GM23338 (cell line): ENCODE measurements at regions not wholly inside any gene's neighbourhood (a gene's known extent, or its start where the extent isn't known, plus 50 kb on each side); places are given as distances from the start of the nearest gene placed in this dataset.

Experiments used
- ATAC-seq: fragments of 200-7000 bp; cut with Tn5 transposase; 3 replicates; pipeline ENCODE4 v1.9.1; 2020
- DNase-seq: peaks from one replicate; pipeline ENCODE4 v3.0.0-alpha.2; 2015; ENCODE audit warnings: low spot score
- H2AFZ ChIP-seq: fragments of 200-600 bp; sonication (generic); 2 replicates; pipeline ENCODE4 v1.8.0; 2016; ENCODE audit warnings: antibody characterized with exemption, mild to moderate bottlenecking, moderate library complexity
- H3F3A ChIP-seq: fragments of 200-600 bp; sonication (generic); replicated peaks from 2 replicates; pipeline ENCODE4 v1.8.0; 2017; ENCODE audit warnings: antibody characterized with exemption, mixed run types, low read depth
- H3K27ac ChIP-seq: fragments of 200-600 bp; sonication (generic); 2 replicates; pipeline ENCODE4 v1.6.1; 2016; ENCODE audit warnings: low read depth
- H3K27me3 ChIP-seq: fragments of 200-600 bp; sonication (generic); 2 replicates; pipeline ENCODE4 v1.8.0; 2016; ENCODE audit warnings: mild to moderate bottlenecking, mixed run types, moderate library complexity; ENCODE audit not compliant: insufficient read depth
- H3K36me3 ChIP-seq: fragments of 200-600 bp; sonication (generic); 2 replicates; pipeline ENCODE4 v1.8.0; 2016; ENCODE audit warnings: mild to moderate bottlenecking; ENCODE audit not compliant: insufficient read depth
- H3K4me1 ChIP-seq: fragments of 200-600 bp; sonication (generic); 2 replicates; pipeline ENCODE4 v1.8.0; 2016; ENCODE audit warnings: mild to moderate bottlenecking, moderate library complexity; ENCODE audit not compliant: insufficient read depth
- H3K4me2 ChIP-seq: fragments of 200-600 bp; sonication (generic); 2 replicates; pipeline ENCODE4 v1.7.1; 2017; ENCODE audit warnings: mixed run types
- H3K4me3 ChIP-seq: fragments of 200-600 bp; sonication (generic); 2 replicates; pipeline ENCODE4 v1.6.1; 2016; ENCODE audit warnings: mixed run types
- H3K79me2 ChIP-seq: fragments of 200-600 bp; sonication (generic); replicated peaks from 2 replicates; pipeline ENCODE4 v1.8.0; 2017; ENCODE audit warnings: mild to moderate bottlenecking; ENCODE audit not compliant: insufficient read depth
- H3K9me2 ChIP-seq: fragments of 200-600 bp; sonication (generic); 2 replicates; pipeline ENCODE4 v1.8.0; 2017; ENCODE audit not compliant: insufficient read depth
- H4K20me1 ChIP-seq: fragments of 200-600 bp; sonication (generic); replicated peaks from 2 replicates; pipeline ENCODE4 v1.8.0; 2017; ENCODE audit warnings: mild to moderate bottlenecking; ENCODE audit not compliant: insufficient read depth
- H3K27ac Mint-ChIP-seq: 2 replicates; pipeline ENCODE4 v1.8.0; 2020; ENCODE audit warnings: inconsistent platforms, mild to moderate bottlenecking, moderate library complexity, mixed read lengths
- H3K27me3 Mint-ChIP-seq: 3 replicates; pipeline ENCODE4 v1.8.0; 2022; ENCODE audit warnings: low read depth, mild to moderate bottlenecking, moderate library complexity, mixed read lengths, inconsistent platforms; ENCODE audit not compliant: insufficient read depth, poor library complexity
- H3K36me3 Mint-ChIP-seq: 3 replicates; pipeline ENCODE4 v1.8.0; 2021; ENCODE audit warnings: low read depth, mild to moderate bottlenecking, inconsistent platforms, moderate library complexity, mixed read lengths
- H3K4me1 Mint-ChIP-seq: 3 replicates; pipeline ENCODE4 v1.8.0; 2020; ENCODE audit warnings: mild to moderate bottlenecking, inconsistent platforms, mixed read lengths
- H3K4me3 Mint-ChIP-seq: 3 replicates; pipeline ENCODE4 v1.8.0; 2021; ENCODE audit warnings: moderate library complexity, mild to moderate bottlenecking, inconsistent platforms, mixed read lengths
- H3K9me3 Mint-ChIP-seq: 3 replicates; pipeline ENCODE4 v1.8.0; 2020; ENCODE audit warnings: moderate library complexity, mild to moderate bottlenecking, inconsistent platforms, mixed read lengths
- ETS1 ChIP-seq: IDR thresholded peaks from 2 replicates; pipeline ENCODE4 v1.6.1; 2016; ENCODE audit warnings: antibody characterized with exemption
- EZH2 ChIP-seq: fragments of 200-600 bp; sonication (generic); IDR thresholded peaks from one replicate; pipeline ENCODE4 v1.8.0; 2017; ENCODE audit warnings: antibody characterized with exemption, mild to moderate bottlenecking, low read depth; ENCODE audit not compliant: unreplicated experiment
- NANOG ChIP-seq: IDR thresholded peaks from 2 replicates; pipeline ENCODE4 v1.6.1; 2016; ENCODE audit warnings: antibody characterized with exemption, borderline replicate concordance
- POLR2AphosphoS5 ChIP-seq: IDR thresholded peaks from 2 replicates; pipeline ENCODE4 v1.6.1; 2016; ENCODE audit warnings: antibody characterized with exemption, low read depth
- ZNF331 ChIP-seq: fragments of 250-450 bp; sonication (Bioruptor Pico); IDR thresholded peaks from 2 replicates; pipeline ENCODE4 v1.5.0; 2020; ENCODE audit warnings: low read depth, mild to moderate bottlenecking, moderate library complexity
- ZNF462 ChIP-seq: fragments of 250-450 bp; sonication (Bioruptor Pico); IDR thresholded peaks from 2 replicates; pipeline ENCODE4 v1.5.0; 2020; ENCODE audit warnings: mild to moderate bottlenecking, moderate library complexity
- TF ChIP-seq, protein P1 (sequence below), 2 experiments: fragments of 200-600 bp in 1 of 2; sonication (generic) in 1 of 2; conservative IDR thresholded peaks; 2 replicates each; pipeline versions ENCODE4 v1.5.1 to v1.6.1; 2016 to 2017; ENCODE audit warnings: antibody characterized with exemption in 2 of 2, low read depth in 2 of 2, mild to moderate bottlenecking in 2 of 2, moderate library complexity in 1 of 2

DNA sequence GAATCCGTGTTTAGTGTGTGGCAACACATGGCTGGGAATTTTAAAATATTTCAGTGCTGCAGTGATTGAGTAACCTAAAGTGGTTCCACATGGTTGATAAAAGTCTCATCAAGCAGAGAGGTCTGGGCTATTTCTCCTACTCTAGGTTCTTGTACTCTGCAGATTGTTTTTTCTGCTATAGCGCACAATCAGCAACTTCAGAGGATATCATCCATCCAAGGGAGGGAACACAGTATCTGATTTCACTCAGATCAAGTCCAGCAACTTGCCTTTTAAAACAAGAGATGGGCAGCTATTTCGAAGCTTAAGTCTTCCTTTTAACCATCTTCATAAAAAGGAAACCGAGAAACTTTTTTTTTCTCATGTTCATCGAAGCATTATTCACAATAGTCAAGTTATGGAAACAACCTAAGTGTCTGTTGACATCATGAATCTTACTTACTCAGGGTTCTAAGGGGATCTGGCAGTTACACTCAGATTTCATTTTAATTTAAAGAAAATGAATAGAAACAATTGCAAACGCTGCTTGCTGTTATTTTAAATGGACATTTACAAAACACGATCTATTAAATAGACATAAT lies 172.7 kb upstream of the TRIB2 start (continued):
- no peak for TF ChIP-seq ZNF462 (CRISPR knock-in tag)

DNA sequence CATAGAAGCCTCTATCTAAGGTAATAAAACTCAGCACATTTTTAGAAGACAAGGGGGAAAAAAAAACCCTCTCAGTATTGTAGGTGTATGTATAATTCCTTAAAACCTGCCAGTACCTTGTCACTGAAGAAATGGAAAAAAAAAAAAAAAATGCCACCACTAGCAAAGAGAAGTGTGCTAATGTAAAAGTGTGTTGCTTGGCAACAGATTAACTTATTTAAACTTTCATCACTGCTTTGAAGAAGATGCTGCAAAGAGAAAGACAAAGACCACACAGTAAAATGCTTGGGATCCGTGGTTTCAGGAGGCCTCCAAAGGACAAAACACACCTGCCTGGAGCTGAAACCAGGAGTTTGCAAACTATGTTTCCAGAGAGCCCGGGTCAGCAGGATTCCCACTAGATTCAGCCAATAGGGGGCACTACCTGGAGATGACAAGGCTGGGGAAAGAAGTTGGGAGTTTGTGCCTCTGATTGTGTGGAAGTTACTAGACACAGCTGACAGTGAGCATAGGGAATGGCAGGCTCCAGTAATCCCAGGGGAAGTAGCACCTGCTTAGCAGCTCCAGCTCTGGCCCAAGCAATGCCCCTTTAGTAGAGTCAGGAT lies 169.1 kb upstream of the TRIB2 start:
- H3K9me2 ChIP-seq, result peaks cover 2% of the 10 kb centered on the region; the same call in 1 of the 2 replicates
- no peaks in the 10 kb centered on the region for H3F3A ChIP-seq
- H3K4me3 ChIP-seq, result no peak overlapping the region
- no peak overlapping the region for H3K4me2 ChIP-seq
- no peaks in the 10 kb centered on the region for H4K20me1 ChIP-seq
- TF ChIP-seq, protein P1, sequence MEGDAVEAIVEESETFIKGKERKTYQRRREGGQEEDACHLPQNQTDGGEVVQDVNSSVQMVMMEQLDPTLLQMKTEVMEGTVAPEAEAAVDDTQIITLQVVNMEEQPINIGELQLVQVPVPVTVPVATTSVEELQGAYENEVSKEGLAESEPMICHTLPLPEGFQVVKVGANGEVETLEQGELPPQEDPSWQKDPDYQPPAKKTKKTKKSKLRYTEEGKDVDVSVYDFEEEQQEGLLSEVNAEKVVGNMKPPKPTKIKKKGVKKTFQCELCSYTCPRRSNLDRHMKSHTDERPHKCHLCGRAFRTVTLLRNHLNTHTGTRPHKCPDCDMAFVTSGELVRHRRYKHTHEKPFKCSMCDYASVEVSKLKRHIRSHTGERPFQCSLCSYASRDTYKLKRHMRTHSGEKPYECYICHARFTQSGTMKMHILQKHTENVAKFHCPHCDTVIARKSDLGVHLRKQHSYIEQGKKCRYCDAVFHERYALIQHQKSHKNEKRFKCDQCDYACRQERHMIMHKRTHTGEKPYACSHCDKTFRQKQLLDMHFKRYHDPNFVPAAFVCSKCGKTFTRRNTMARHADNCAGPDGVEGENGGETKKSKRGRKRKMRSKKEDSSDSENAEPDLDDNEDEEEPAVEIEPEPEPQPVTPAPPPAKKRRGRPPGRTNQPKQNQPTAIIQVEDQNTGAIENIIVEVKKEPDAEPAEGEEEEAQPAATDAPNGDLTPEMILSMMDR (conservative IDR thresholded peaks at IDR 0.05; ENCODE audit: low read depth in 2 of 2), result peak; percentile 59 to 68
- no peak for TF ChIP-seq ETS1
- TF ChIP-seq EZH2, result no peak
- no peak for TF ChIP-seq NANOG
- no peak for TF ChIP-seq POLR2AphosphoS5
- TF ChIP-seq ZNF331 (CRISPR knock-in tag), result no peak
- H3K27me3 ChIP-seq, result no peaks in the 10 kb centered on the region
- H3K4me1 Mint-ChIP-seq, result peaks cover 5% of the 10 kb centered on the region; the same call in 1 of the 3 replicates
- H3K27me3 Mint-ChIP-seq, result peaks cover 2% of the 10 kb centered on the region
- no peak overlapping the region for H3K4me3 Mint-ChIP-seq
- no peaks in the 10 kb centered on the region; the same call in 2 of the 3 replicates for H3K36me3 Mint-ChIP-seq
- no peaks in the 10 kb centered on the region for H3K4me1 ChIP-seq
- H2AFZ ChIP-seq, result 0 out of 2 replicates have a peak overlapping the region, but pooled peaks have one; percentile 61
- H3K27ac ChIP-seq, result no peak overlapping the region
- peak; percentile 64 for DNase-seq
- H3K27ac Mint-ChIP-seq, result no peak overlapping the region
- no peaks in the 10 kb centered on the region for H3K79me2 ChIP-seq
- H3K36me3 ChIP-seq, result no peaks in the 10 kb centered on the region
- peaks cover 6% of the 10 kb centered on the region for H3K9me3 Mint-ChIP-seq
- peak; percentile 67 for ATAC-seq
